Fibroblast of mammary gland (primary cell): ENCODE measurements at regions not wholly inside any gene's neighbourhood (a gene's known extent, or its start where the extent isn't known, plus 50 kb on each side); places are given as distances from the start of the nearest gene placed in this dataset.

Experiments
- DNase-seq: peaks from one replicate; pipeline ENCODE4 v3.0.0-alpha.2; 2010; ENCODE audit warnings: low read depth
- H3K4me3 ChIP-seq: 2 replicates; pipeline ENCODE4 v1.5.1; 2011; ENCODE audit warnings: low read depth, mild to moderate bottlenecking, low read length, moderate library complexity; ENCODE audit not compliant: control insufficient read depth
- CTCF ChIP-seq: conservative IDR thresholded peaks from 2 replicates; pipeline ENCODE4 v1.5.1; 2011; ENCODE audit warnings: low read depth, low read length, inconsistent platforms; ENCODE audit not compliant: control insufficient read depth, insufficient read depth

GRCh38 chr18:77329651-77330050 lies 80.0 kb downstream of the GALR1 start:
- no peak for TF ChIP-seq CTCF
- H3K4me3 ChIP-seq: no peak overlapping the region
- DNase-seq: no peak

GRCh38 chr18:77334876-77335275 lies 85.2 kb downstream of the GALR1 start:
- no peak for TF ChIP-seq CTCF
- DNase-seq: no peak
- H3K4me3 ChIP-seq: no peak overlapping the region

GRCh38 chr18:77337604-77338003 lies 88.0 kb downstream of the GALR1 start:
- no peak for DNase-seq
- H3K4me3 ChIP-seq: no peak overlapping the region
- no peak for TF ChIP-seq CTCF

- no peak for TF ChIP-seq CTCF
- no peak overlapping the region for H3K4me3 ChIP-seq
- DNase-seq: no peak
These were observed 89.4 kb downstream of the GALR1 start for GRCh38 chr18:77339093-77339492.

GRCh38 chr18:77339623-77340022 lies 90.0 kb downstream of the GALR1 start:
- DNase-seq: peak; percentile 27
- no peak for TF ChIP-seq CTCF
- no peak overlapping the region for H3K4me3 ChIP-seq

- DNase-seq: no peak
- TF ChIP-seq CTCF: no peak
- no peak overlapping the region for H3K4me3 ChIP-seq
These were observed 91.2 kb downstream of the GALR1 start for GRCh38 chr18:77340815-77341214.
